Right ventricle myocardium inferior (tissue), 1 donor: ENCODE measurements at regions not wholly inside any gene's neighbourhood (a gene's known extent, or its start where the extent isn't known, plus 50 kb on each side); places are given as distances from the start of the nearest gene placed in this dataset.
"Not testable (repeated sequence)": the region's sequence is repeated elsewhere in the genome, so short reads cannot be mapped to it uniquely, and the experiment has no call there.

Experiments used
- ATAC-seq: fragments of 200-7000 bp; cut with Tn5 transposase; one replicate; pipeline ENCODE4 v1.9.1; 2020; ENCODE audit warnings: mild to moderate bottlenecking, moderate library complexity
- DNase-seq: peaks from one replicate; pipeline ENCODE4 v3.0.0; 2021; ENCODE audit errors: missing footprints
- intact Hi-C: fragments of 100-400 bp; cut with DNase I; formaldehyde crosslinking; loops from one replicate; pipeline ENCODE4 v1.11.0; 2022
- donor health status: DM: no; HTN: yes; CAD: no; lungs with severe emphysema.

DNA sequence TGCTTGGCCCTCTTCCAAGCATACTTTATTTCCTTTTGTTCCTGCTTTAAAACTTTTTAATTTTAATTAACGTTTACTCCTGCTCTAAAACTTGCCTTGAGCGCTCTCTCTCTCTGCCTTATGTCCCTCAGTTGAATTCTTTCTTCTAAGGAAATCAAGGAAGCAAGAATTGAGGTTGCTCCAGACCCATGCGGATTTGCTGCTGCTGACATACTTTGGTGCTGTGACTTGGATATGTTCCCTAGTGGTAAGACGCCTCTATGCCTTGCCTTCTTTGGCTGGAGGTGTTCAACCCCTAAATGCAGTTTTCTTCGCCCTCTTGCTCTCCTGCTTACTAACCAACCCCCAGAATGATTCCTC lies 148.1 kb downstream of the ADSS2 start:
- intact Hi-C loops, result no loop called here
- DNase-seq (no peak), ATAC-seq (no peak)

DNA sequence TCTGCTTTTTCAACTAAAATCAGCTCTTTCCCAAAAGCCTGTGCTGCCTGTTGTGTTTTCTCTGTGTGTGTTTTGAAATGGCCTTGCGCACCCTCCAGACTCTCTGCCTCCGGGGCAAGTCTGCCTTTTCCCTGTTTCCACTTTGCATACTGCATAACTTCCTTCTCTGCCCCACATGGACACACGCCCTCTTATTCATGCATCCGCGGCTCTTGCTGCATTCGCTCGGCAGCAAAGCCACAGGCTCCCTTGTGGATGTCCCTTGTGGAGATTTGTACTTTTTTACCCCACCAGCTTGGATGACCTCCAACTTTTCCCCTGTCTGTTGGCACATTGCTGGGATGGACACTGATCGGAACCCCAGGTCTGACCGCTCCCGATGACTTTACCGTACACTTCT lies 147.6 kb downstream of the ADSS2 start:
- ATAC-seq, result no peak
- no peak for DNase-seq
- intact Hi-C loops, result no loop called here

DNA sequence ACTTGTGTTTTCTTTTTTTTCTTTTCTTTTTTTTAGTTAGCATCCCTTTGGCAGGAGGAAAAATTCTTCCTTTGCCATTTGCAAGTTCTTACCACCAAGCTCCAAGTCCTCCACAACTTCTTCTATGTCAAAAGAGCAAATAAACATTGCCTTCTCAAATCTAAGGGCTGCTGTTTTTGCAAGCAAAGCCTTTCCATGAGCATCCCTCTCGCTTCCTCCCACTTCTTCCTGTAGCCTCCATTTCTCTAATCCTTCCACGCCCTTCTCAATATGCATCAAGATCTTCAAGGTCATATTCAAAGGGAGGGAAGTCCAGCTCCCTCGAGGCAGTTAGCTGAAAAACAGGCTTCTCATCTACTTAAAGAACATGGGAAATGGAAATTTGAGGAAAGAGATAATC lies 147.1 kb downstream of the ADSS2 start:
- ATAC-seq (no peak), DNase-seq (no peak)
- intact Hi-C loops, result no loop called here

DNA sequence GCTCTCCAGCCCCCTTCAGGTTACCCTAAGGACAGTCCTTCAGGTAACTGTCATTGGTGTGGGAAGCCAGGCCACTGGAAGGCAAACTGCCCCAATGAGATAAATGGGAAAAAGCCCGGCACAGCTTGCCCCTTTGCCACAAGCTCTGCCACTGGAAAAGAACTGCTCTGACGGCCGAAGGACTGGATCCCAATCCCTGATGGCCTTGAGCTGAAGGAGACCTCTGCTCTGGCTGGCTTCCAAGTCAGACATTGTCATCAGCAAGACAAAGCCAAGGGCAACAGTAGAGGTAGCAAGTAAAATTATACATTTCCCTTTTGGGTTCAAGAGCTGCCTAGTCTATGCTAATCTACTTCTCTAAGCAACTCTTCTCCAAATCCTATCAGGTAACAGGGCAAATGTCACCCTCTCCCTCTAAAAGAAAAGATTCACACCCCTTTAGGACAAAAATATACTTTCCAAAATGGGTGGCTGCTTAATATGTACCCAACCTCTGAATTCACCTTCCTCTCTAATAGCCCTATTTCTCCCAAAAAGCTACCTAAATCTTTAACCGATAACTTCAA lies 145.8 kb downstream of the ADSS2 start:
- ATAC-seq (no peak), DNase-seq (no peak)
- intact Hi-C loops, result no loop called here

DNA sequence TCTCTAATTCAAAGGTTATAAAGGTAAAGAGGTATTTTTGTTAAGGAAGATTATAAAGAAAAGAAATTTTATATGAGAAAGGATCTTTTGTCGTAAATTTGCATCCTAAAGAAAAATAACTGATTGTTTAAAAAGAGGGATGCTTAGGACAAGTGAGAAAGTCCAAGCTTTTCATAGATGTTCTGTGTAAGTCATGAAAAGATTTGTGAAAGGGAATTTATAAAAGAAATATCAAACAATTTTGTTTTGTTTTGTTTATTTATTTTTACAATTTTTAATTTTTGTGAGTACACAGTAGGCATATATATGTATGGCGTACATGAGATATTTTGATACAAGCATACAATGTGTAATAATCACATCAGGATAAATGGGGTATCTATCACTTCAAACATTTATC lies 145.2 kb downstream of the ADSS2 start:
- DNase-seq (no peak), ATAC-seq (no peak)
- intact Hi-C loops, result no loop called here

DNA sequence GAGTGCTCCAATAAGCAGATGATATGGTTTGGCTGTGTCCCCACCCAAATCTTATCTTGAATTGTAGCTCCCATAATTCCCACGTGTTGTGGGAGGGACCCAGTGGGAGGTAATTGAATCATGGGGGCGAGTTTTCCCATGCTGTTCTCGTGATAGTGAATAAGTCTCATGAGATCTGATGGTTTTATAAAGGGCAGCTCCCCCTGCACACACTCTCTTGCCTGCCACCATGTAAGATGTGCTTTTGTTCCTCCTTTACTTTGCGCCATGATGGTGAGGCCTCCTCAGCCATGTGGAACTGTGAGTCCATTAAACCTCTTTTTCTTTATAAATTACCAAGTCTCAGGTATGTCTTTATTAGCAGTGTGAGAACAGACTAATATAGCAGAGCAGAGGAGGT lies 142.5 kb downstream of the ADSS2 start:
- ATAC-seq, DNase-seq, intact Hi-C loops: not testable (repeated sequence)

DNA sequence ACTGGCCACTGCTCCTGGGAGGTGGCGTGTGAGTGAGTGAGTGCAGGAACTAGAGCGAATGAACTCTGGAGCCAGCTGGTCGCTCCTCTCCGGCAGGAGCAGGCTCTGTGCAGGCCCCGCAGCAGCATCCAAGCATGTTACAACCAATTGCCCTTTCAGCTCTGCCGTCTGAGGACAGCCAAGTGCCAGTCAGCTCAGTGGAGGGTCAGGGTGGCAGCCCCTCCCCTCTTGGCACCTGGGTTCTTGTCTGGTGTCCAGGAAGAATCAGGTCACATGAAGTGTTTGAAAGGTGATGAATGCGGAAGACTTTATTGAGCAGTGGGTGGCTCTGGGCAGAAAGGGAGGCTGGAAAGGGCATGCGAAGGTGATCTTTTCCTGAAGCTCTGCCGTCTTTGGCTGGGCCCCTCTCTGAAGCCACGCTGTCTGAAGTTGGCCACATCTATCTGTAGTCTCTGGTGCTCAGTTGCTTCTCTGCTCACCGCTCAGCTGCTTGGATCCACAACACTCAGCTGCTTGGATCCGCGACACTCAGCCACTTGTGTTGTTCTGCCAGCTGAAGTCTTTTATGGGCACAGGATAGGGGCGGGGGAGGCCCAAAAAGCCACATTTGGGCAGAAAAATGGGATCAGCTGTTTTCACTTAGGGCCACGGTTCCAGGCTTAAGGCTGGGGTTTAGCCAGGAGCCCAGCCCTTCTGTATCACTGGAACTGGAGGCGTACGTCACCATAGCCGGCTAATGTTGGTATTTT lies 139.8 kb downstream of the ADSS2 start:
- ATAC-seq (no peak), DNase-seq (no peak)
- intact Hi-C loops, result no loop called here

DNA sequence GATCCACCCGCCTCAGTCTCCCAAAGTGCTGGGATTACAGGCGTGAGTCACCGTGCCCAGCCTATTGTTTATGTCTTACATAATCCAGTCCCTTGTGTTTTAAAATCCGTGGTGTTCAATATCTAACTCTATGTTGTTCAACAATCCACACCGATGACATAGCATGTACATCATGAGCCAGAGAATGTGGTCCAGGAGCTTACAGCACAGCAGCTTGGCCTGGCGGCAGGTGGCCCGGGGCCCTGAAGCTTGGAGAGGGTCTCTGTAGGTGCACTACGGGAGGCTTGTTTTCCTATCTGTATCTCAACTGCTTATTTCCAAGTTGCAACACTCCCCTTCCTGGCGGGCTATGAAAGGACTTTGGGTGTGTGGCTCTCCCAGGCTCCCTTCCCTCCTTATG lies 138.4 kb downstream of the ADSS2 start:
- intact Hi-C loops, result no loop called here
- DNase-seq (no peak), ATAC-seq (no peak)

DNA sequence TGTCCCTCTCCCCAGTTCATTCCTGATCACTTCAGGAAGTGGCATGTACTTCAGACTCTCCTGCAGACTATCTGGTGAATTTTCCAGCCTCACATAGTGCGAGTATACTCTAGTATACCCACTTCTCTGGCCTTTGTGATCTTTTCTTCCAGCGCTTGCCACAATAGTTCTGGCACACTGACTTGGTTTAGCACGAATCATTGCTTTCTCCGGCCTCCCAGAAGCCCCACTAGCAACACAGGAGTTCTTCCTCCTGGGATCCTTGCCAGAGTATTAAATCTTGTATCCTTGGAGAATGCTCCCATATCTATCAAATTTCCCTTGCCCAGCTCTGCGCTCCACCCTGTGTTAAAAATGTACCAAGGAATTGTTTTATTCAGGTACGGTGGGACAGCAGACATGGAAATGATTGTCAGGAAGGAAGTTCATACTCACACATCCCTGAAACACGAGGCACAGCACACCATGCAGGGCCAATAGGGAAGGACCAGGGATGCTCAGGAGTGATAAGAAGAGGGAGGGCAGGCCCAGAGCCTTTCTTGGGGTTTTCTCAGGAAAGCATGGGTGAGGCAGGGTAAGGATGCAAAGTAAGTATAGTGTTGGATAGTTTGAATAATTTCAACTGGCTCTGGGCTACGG lies 136.7 kb downstream of the ADSS2 start:
- ATAC-seq, result no peak
- intact Hi-C loops, result no loop called here
- no peak for DNase-seq

DNA sequence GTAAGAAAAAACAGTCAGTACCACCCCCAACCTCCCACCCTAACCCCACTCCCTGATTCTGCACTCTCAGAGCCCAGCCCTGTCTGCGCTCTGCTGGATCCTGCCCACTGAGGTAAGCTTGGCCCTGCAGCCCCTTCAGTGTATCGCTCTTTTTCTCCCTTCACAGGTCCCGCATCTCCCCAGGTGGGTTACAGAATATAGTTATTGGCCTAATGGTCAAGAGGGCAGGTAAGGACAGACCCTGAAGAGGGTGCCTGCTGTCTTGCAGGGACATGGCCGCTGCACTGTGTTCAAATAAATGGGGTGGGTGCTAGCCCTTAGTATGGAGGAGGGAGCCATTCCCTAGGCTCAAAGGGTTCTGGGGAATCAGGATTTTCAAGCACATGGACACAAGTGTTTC lies 135.7 kb downstream of the ADSS2 start:
- ATAC-seq (no peak), DNase-seq (no peak)
- intact Hi-C loops, result no loop called here

DNA sequence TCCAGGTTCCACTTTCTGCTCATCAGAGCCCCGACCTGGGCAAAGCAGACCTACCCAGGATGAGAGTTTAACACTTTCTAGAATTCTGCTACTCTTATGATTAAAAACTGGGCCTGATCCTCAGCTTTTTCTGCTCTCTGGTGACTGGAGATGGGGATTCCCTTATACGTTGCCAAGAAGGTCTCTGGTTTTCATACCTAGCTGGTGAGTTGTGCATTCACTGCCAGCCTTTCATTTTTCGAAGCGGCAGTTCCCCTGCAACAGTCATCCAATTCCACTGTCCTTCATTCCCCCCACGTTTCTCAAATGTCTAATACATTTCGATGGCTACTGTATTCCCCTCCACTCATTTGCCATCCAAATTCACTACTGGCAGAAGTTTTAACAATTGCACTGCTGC lies 135.3 kb downstream of the ADSS2 start:
- ATAC-seq, result no peak
- DNase-seq, result no peak
- intact Hi-C loops, result no loop called here

DNA sequence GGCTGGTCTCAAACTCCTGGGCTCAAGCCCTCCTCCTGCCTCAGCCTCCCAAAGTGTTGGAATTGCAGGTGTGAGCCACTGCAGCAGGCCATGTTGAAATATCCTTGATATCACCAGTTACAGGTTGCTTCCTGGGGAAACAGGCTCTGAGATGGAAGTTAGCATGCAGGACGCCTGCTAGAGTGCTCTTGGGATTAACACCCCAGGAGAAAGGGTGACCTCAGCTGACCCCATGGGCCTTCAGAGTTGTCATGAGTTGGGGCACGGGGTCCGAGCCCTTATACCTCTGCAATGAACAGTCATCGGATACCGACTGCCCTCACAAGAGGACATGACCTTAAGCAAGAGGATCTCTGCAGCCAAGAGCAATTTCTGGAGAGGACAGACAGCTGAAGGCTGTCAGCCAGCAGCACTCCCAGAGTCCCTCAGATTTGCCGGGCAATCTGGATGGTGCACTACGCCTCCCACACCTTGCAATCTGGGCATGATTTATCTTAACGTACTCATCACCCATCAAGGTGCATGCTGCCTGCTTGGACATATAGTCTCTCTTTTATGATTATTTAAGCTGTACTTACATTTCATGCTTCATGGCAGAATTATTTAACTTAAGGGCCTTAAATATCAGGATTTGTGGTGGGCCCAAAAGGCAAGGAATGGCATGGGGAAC lies 134.6 kb downstream of the ADSS2 start:
- DNase-seq (no peak), ATAC-seq (no peak)
- intact Hi-C loops, result no loop called here

DNA sequence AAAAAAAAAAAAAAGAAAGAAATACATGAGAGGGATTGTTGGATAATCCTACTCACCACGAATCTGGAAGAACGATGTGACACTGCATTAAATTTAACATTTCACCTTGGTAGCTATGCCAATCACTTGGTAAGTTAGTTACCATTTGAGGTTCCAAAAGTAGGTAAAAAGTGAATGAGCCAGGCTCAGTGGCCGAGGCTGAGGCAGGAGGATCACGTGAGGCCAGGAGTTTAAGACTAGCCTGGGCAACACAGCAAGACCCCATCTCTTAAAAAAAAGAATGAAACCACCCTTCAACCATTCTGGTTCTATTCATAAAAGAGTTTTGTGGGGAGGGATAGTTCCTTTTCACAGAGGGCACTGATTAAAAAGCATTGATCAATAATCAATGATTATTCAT lies 133.6 kb downstream of the ADSS2 start:
- intact Hi-C loops, result no loop called here
- DNase-seq (no peak), ATAC-seq (no peak)

DNA sequence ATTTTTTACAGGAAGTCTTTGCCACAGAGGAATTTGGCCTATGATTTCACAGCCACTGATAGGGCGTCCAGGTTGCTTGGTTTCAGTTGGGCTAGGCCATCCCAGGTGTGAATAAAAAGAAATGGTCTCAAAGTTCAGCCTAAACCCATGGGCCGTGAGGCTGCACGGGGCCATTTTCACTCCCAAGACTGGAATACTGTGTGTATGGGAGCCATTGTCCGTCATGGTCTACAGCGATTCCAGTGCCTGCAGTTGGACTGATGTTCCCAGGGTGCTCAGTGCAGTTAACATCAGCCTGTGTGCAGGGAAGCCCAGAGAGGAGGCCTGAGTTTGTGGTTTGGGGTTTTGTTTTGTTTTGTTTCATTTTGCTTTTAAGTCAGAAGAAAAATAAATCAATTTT lies 133.2 kb downstream of the ADSS2 start:
- ATAC-seq (no peak), DNase-seq (no peak)
- intact Hi-C loops, result no loop called here

DNA sequence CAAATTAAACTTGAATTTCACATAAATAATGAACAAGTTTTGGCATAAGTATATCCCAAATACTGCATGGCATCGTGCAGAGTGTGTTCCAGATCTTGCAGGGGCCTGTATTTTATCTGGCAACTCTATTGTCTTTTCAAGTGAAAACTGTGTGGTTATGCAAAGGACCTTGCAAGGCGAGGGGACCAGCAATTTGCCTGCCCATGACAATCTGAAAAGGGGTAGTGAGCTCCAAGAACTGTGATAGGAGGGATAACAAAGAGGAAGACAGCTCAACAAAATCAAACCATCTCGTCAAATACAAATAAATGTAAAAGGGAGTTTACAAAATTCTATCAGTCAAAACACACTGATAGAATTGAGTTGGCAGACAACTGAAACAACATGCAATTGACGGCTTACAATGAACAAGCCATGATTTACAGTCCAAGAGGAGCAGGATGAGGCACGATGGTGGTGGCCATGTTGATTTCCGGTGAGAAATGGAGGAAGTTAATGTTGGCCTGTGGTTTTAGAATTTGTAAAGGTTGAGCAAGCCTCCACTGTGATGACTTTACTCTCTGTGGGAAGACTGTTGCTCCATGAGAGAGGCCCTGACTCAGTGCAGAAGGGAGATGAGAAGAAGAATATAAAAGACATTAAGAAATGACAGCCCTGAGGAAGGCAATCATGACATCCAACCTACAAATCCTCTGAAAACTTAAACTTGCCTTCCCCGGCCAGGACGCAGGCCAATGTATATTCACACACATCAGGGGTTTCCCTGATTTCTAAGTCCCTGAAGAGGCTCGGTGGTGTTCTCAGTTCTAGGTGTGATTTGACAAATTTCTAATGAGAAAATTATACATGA lies 132.2 kb downstream of the ADSS2 start:
- ATAC-seq (peak; percentile 52), DNase-seq (no peak)
- intact Hi-C loops, result no loop called here

DNA sequence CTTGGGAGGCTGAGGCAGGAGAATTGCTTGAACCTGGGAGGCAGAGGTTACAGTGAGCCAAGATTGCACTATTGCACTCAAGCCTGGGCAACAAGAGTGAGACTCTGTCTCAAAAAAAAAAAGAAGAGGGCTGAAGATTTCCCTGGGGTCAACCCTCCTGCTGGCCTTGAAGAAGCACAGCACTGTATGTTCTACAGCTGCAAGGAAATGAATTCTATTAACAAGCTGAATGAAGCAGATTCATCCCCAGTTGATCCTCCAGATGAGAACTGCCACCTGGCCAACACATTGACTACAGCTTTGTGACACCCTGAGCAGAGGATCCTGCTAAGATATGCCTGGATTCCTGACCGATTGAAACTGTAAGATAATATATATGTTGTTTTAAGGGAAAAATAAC lies 129.5 kb downstream of the ADSS2 start:
- intact Hi-C loops, result no loop called here
- ATAC-seq (no peak), DNase-seq (no peak)

DNA sequence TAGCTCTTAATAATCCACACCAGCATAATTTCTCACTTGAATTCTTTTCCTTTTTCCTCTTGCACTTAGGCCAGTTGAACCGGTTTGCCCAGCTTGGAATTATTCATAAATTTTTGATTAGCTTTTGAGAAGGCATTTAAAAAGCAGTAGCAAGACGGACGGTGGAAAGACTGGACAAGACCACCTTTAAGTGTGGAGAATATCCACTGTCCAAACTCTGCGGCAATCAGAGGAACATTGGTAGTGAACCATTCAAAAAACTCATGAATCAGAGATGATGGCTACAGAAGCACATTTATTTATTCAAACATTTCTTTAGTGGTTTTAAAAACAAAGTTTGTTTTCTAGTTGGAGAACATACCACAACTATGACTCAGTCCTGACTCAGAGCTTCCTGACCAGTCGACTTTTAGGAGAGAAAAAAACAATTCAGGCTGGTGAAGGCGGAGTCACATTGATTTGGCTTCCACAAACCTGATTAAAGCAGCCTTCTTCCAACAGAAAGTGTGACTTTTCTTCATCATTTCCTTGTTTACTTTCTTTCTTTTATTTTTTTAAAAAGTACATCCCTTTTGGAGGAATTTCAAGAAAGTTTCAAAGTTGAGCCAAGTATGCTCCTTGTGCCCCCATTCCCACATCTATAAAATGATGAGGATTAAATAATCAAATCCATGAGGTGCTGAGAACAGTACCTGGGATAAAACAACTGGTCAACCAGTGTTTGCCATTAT lies 128.8 kb downstream of the ADSS2 start:
- DNase-seq, result no peak
- intact Hi-C loops, result no loop called here
- peak; percentile 64 for ATAC-seq

DNA sequence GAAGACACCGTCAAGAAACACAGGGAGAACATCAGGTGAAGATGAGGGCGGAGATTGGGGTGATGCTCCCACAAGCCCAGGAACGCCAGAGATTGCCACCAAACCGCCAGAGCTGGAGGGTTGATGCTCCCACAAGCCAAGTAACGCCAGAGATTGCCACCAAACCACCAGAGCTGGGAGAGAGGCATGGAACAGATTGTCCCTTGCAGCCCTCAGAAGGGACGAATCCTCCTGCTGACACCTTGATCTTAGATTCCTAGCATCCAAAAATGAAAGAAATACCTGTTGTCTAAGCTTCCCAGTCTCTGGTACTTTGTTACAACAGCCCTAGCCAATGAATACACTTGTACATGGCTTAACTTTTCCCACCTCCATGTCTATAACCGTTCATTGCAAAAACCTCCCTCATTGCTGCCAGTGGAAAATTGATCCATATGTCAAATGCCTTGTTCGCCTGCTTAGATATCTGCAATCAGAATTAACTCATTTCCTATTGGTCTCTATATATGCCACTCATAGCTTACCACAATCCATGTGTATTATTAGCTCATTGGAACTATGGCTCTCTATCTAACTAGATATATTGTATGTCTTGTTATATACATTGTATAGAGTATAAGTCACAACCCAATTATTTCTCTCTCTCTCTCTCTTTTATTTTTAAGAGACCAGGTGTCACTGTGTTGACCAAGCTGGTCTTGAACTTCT lies 127.4 kb downstream of the ADSS2 start:
- intact Hi-C loops, result no loop called here
- ATAC-seq, result no peak
- DNase-seq, result no peak
